HepG2 (cell line): ENCODE measurements at regions not wholly inside any gene's neighbourhood (a gene's known extent, or its start where the extent isn't known, plus 50 kb on each side); places are given as distances from the start of the nearest gene placed in this dataset.

ENCODE experiments used
- EHMT2 ChIP-seq: fragments of 200-600 bp; sonication (generic); IDR thresholded peaks from 2 replicates; pipeline ENCODE4 v1.7.0; 2017; ENCODE audit warnings: antibody characterized with exemption, low read depth, low read length, borderline replicate concordance
- FIP1L1 ChIP-seq: fragments of 200-400 bp; formaldehyde crosslinking; IDR thresholded peaks from 2 replicates; pipeline ENCODE4 v1.6.1; 2018; ENCODE audit warnings: low read depth, mild to moderate bottlenecking, low read length, moderate library complexity, borderline replicate concordance; ENCODE audit not compliant: insufficient read depth
- IKZF4 ChIP-seq: sonication (generic); formaldehyde crosslinking; IDR thresholded peaks from 2 replicates; pipeline ENCODE4 v1.5.1; 2020; ENCODE audit warnings: borderline replicate concordance, mild to moderate bottlenecking, low read depth, missing genetic modification reagents; ENCODE audit errors: not compliant biosample characterization
- KLF16 ChIP-seq, 2 experiments: sonication (generic) in 1 of 2; formaldehyde crosslinking in 1 of 2; IDR thresholded peaks; 2 replicates each; pipeline versions ENCODE4 v1.6.1 to v1.8.0; 2016 to 2023; ENCODE audit warnings: missing genetic modification reagents in 2 of 2, missing compliant biosample characterization in 1 of 2
- NFIB ChIP-seq: sonication (generic); formaldehyde crosslinking; IDR thresholded peaks from 2 replicates; pipeline ENCODE4 v1.9.0; 2021; ENCODE audit warnings: missing genetic modification reagents, mild to moderate bottlenecking, borderline replicate concordance
- NPAS2 ChIP-seq: sonication (generic); formaldehyde crosslinking; IDR thresholded peaks from 2 replicates; pipeline ENCODE4 v1.8.0; 2022; ENCODE audit warnings: mild to moderate bottlenecking, missing genetic modification reagents, borderline replicate concordance
- POLR2A ChIP-seq, 2 experiments: IDR thresholded peaks; 2 replicates each; pipeline ENCODE4 v1.6.1; 2011; ENCODE audit warnings: low read depth in 2 of 2, low read length in 2 of 2, mild to moderate bottlenecking in 1 of 2, moderate library complexity in 1 of 2; ENCODE audit not compliant: insufficient read depth in 1 of 2
- RELA ChIP-seq: sonication (generic); formaldehyde crosslinking; IDR thresholded peaks from 2 replicates; pipeline ENCODE4 v1.4.0; 2020; ENCODE audit warnings: missing genetic modification reagents
- ZBTB7A ChIP-seq: sonication (generic); formaldehyde crosslinking; IDR thresholded peaks from 2 replicates; pipeline ENCODE4 v1.8.0; 2022; ENCODE audit warnings: mild to moderate bottlenecking, missing genetic modification reagents
- ZNF121 ChIP-seq: sonication (generic); formaldehyde crosslinking; IDR thresholded peaks from 2 replicates; pipeline ENCODE4 v1.5.0; 2020; ENCODE audit warnings: mild to moderate bottlenecking, missing genetic modification reagents
- ZNF75D ChIP-seq: sonication (generic); formaldehyde crosslinking; IDR thresholded peaks from 2 replicates; pipeline ENCODE4 v1.8.1; 2023; ENCODE audit warnings: missing genetic modification reagents, mild to moderate bottlenecking, borderline replicate concordance
- TF ChIP-seq, protein P1 (sequence below): sonication (generic); formaldehyde crosslinking; IDR thresholded peaks from 2 replicates; pipeline ENCODE4 v1.5.0; 2020; ENCODE audit warnings: mild to moderate bottlenecking, missing genetic modification reagents, moderate library complexity
- TF ChIP-seq, protein P2 (sequence below): sonication (generic); formaldehyde crosslinking; IDR thresholded peaks from 2 replicates; pipeline ENCODE4 v1.4.0; 2020; ENCODE audit warnings: mild to moderate bottlenecking, missing genetic modification reagents

DNA sequence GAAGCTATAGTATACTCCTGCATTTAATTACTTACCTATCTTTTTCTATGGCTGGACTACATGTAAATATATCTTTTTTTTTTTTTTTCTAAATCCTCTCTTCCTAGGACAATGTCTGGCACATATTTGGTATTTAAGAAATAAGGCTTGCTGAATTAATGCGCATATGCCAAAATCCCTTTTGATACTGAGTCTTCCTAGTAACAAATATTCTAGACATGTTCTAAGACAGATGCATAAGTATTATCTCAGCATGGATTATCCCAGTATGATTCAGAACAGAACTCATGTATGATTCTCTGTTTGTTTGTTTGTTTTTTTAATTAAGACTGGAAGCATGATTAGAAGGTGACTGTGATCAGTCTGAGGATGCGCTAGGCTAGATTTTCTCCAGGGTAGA lies 249.8 kb upstream of the ZNF717 start:
- no peak for TF ChIP-seq ZNF121 (CRISPR knock-in tag)
- TF ChIP-seq FIP1L1, result no peak
- no peak for TF ChIP-seq EHMT2
- TF ChIP-seq NFIB (CRISPR knock-in tag), result no peak
- TF ChIP-seq IKZF4 (CRISPR knock-in tag), result no peak
- TF ChIP-seq, protein P1, sequence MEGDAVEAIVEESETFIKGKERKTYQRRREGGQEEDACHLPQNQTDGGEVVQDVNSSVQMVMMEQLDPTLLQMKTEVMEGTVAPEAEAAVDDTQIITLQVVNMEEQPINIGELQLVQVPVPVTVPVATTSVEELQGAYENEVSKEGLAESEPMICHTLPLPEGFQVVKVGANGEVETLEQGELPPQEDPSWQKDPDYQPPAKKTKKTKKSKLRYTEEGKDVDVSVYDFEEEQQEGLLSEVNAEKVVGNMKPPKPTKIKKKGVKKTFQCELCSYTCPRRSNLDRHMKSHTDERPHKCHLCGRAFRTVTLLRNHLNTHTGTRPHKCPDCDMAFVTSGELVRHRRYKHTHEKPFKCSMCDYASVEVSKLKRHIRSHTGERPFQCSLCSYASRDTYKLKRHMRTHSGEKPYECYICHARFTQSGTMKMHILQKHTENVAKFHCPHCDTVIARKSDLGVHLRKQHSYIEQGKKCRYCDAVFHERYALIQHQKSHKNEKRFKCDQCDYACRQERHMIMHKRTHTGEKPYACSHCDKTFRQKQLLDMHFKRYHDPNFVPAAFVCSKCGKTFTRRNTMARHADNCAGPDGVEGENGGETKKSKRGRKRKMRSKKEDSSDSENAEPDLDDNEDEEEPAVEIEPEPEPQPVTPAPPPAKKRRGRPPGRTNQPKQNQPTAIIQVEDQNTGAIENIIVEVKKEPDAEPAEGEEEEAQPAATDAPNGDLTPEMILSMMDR (CRISPR knock-in tag), result no peak
- TF ChIP-seq, protein P2, sequence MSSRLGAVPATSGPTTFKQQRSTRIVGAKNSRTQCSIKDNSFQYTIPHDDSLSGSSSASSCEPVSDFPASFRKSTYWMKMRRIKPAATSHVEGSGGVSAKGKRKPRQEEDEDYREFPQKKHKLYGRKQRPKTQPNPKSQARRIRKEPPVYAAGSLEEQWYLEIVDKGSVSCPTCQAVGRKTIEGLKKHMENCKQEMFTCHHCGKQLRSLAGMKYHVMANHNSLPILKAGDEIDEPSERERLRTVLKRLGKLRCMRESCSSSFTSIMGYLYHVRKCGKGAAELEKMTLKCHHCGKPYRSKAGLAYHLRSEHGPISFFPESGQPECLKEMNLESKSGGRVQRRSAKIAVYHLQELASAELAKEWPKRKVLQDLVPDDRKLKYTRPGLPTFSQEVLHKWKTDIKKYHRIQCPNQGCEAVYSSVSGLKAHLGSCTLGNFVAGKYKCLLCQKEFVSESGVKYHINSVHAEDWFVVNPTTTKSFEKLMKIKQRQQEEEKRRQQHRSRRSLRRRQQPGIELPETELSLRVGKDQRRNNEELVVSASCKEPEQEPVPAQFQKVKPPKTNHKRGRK (CRISPR knock-in tag), result no peak
- no peak for TF ChIP-seq RELA
- no peak for TF ChIP-seq NPAS2 (CRISPR knock-in tag)
- no peak for TF ChIP-seq POLR2A (IDR thresholded peaks at IDR 0.05; ENCODE audit: insufficient read depth in 1 of 2, low read depth in 2 of 2, low read length in 2 of 2)
- TF ChIP-seq ZNF75D, result no peak
- no peak for TF ChIP-seq KLF16 (CRISPR knock-in tag; IDR thresholded peaks at IDR 0.05)
- no peak for TF ChIP-seq ZBTB7A (CRISPR knock-in tag)
